GM19239 (cell line): ENCODE measurements at regions not wholly inside any gene's neighbourhood (a gene's known extent, or its start where the extent isn't known, plus 50 kb on each side); places are given as distances from the start of the nearest gene placed in this dataset.

ENCODE experiments used
- DNase-seq: peaks from one replicate; pipeline ENCODE4 v3.0.0; 2011; ENCODE audit warnings: low spot score; ENCODE audit not compliant: insufficient read length
- FAIRE-seq: peaks from 2 replicates; lab custom pipeline; 2011; peaks lifted over from hg19 to GRCh38; lab: Jason Lieb, UNC

DNA sequence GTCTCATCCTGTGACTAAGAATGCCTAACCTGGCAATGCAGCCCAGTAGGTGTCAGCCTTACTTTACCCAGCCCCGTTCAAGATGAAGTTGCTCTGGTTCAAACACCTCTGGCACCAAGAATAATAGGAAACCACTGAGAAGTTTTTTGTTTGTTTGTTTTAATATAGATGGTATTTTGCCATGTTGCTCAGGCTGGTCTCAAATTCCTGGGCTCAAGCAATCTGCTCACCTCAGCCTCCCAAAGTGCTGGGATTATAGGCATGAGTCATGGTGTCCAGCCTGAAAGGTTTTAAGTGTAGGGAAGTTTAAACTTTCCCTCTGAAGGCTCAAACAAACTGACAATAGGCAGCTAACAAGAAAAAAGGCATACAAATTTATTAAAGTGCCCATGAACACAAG, 51.2 kb upstream of the ABCC4 start:
- no peak for DNase-seq
- no peak for FAIRE-seq

DNA sequence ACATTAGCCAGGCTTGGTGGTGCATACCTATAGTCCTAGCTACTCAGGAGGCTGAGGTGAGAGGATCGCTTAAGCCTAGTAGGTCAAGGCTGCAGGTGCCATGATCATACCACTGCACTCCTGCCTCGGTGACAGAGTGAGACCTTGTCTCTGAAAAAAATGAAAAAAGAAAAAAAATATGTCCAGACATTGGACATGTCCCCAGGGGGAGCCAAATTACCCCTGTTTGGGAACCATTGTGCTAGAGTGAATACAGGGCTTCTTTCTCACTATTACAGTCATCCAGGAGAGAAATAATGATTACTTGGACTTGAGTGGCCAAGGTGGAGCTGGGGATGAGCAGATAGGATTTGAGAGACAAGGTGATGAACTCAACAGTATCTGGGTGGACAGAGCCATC, 52.9 kb upstream of the ABCC4 start:
- DNase-seq, result no peak
- no peak for FAIRE-seq

DNA sequence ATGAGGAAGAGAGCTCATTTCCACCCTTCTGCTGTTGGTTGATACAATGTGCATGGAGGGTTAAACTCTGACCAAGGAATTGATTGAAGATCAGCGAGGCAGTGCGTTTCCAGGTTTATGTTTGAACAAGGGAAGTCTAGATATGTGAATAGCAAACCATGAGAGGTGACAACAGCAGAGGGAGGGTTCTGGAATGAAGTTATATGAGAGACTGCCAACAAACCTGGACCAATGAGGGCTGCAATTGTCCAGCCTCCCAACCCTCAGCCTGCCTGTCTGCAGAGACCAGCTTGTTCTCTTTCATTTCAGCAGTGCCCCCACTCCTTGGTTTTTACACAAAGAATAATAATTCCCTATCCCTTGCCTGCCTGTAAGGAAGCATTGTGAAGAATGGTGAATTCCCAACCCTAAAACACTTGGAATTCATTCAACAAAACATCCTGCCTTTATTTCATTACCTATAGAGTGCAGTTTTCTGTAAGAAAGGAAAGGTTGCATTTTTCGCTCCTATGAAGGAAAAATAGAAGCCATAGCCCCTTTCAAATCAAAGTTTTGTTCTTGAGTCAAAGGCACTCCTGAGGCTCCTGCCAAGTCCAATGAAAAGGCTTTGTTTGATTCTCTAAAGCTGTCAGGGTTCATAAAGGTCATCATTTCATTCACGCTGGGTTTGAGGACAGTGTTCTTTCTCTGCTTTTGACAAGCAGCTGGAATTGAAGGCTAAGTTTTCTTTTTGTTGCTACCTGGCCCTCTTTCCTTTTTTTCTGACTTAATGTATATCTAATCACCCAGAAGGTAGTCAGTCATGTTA, 53.6 kb upstream of the ABCC4 start:
- no peak for FAIRE-seq
- no peak for DNase-seq

DNA sequence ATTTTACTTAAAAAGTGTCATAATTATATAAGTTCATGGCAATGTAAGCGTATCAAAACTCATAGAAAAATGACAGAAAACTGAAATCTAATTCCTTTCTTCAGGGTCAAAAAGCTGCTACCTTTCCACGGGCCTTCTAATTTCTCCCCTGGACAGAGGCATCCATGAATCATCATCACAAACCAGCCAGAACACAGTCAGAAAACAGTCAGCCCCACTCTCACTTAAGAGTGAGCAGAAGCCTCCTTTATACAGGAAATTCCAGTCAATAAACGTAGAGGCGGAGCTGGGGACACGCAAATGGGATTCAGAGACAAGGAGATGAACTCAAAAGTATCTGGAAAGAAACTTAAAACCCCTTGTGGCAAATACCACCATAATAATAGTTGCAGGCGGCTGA, 54.2 kb upstream of the ABCC4 start:
- FAIRE-seq (no peak), DNase-seq (no peak)

DNA sequence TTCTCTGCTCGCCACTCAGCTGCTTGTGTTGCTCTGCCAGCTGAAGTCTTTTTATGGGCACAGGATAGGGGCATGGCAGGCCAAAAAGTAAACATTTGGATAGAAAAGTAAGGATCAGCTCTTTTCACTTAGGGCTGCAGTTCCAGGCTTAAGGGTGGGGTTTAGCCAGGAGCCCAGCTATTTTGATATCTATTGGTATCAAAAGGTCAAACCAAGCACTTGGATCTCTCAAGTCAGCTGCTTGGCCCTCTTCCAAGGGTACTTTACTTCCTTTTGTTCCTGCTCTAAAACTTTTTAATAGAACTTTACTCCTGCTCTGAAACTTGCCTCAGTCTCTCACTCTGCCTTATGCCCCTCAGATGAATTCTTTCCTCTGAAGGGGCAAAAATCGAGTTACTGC, 55.7 kb upstream of the ABCC4 start:
- FAIRE-seq (no peak), DNase-seq (no peak)

DNA sequence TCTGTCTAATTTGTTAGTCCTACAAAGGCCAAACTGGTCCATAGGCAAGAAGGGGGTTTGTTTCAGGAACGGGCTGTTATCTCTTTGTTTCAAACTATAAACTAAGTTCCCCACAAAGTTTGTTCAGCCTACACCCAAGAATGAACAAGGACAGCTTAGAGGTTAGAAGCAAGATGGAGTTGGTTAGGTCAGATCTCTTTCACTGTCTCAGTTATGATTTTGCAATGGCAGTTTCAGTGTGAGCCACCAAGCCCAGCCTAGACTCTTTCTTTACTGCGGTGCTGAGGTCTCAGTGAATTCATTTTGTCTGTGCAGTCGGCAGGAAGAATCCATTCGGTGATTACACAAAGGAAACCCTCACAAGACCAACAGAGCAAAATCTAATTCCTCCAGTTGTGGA, 56.6 kb upstream of the ABCC4 start:
- FAIRE-seq, result no peak
- no peak for DNase-seq

- FAIRE-seq (no peak), DNase-seq (no peak)
These were observed 58.8 kb upstream of the ABCC4 start for GRCh38 chr13:95360052-95360451.

DNA sequence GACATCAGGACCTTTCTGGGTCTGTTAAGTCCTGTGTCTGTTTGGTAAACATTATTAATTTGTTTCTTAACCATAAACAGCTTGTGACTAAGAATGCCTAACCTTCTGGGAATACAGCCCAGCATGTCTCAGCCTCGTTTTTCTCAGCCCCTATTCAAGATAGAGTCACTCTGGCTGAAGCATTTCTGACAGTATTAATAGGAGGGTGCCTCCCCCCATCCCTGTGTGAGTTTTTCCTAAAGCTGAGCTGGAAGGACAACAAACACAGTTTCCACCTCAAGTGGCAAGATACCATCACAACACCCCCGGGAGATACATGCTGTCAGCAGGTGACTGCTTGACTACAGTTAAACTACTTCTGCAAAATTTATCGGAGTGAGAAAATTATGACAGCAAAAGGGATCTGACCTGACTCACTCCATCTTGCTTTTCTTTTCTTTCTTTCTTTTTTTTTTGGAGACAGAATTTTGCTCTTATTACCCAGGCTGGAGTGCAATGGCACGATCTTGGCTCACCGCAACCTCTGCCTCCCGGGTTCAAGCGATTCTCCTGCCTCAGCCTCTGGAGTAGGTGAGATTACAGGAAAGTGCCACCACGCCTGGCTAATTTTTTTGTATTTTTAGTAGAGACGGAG, 59.3 kb upstream of the ABCC4 start:
- FAIRE-seq, result no peak
- DNase-seq, result no peak

- no peak for DNase-seq
- FAIRE-seq, result no peak
These were observed 60.4 kb upstream of the ABCC4 start for GRCh38 chr13:95361686-95362085.

GRCh38 chr13:95362666-95363065, 61.4 kb upstream of the ABCC4 start:
- FAIRE-seq, result no peak

GRCh38 chr13:95367309-95367843, 66.1 kb upstream of the ABCC4 start:
- FAIRE-seq (no peak), DNase-seq (no peak)

More at GRCh38 chr13:95362666-95363065, 61.4 kb upstream of the ABCC4 start:
- DNase-seq, result no peak

DNA sequence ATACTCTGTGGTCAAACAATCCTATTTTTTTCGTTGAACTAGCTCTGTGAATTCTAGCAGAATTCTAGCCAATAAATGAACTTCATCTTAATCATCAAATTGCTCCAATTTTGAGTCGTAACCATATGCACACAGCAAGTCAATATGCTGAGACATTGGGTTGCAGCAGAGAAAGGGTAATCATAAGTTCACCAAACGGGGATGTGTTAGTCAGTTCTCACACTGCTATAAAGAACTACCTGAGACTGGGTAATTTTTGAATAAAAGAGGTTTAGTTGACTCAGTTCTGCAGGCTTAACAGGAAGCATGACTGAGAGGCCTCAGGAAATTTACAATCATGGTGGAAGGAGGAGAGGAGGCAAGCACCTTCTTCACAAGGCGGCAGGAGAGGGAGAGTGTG, 67.7 kb upstream of the ABCC4 start:
- DNase-seq (no peak), FAIRE-seq (no peak)

GRCh38 chr13:95375706-95376105, 74.5 kb upstream of the ABCC4 start:
- DNase-seq, result no peak
- FAIRE-seq, result no peak

DNA sequence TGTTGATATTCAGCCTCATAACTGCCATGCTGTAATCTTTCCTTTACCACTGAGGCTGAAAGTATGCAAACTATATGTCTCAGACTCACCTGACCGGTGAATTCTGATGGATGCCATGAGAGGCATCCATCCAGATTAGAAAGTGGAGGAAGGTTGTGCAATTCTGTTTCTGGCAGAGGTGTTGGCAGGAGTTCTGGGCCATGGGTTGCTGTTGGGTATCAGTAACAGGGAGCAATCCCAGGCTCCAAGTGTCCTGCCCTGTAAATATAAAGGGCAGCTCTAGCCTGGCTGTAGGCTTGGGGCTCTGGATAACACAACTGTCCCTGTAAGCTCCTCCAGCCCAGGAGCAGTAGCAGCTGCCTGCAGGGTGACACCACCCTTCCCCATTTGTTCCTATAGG, 77.4 kb upstream of the ABCC4 start:
- no peak for DNase-seq
- FAIRE-seq, result no peak

GRCh38 chr13:95380468-95381211, 79.4 kb upstream of the ABCC4 start:
- DNase-seq, result peak; percentile 59
- peak; percentile 92 for FAIRE-seq

- no peak for DNase-seq
- no peak for FAIRE-seq
These were observed 79.9 kb upstream of the ABCC4 start for GRCh38 chr13:95381212-95381527.

DNA sequence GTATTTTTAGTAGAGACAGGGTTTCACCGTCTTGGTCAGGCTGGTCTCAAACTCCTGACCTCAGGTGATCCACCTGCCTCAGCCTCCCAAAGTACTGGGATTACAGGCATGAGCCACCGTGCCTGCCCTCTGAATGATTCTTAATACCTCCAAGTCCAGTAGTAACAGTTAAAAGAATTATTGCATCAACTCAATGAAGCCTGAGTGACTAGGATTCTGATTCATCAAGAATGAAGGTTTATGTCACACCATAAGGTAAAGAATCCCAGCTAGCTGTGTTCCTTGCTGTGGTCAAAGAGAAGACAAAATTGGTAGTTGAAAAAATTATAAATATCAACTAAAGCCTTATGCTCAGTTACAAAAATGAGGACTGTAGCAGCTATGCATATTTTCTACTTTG, 81.2 kb upstream of the ABCC4 start:
- DNase-seq (no peak), FAIRE-seq (no peak)

DNA sequence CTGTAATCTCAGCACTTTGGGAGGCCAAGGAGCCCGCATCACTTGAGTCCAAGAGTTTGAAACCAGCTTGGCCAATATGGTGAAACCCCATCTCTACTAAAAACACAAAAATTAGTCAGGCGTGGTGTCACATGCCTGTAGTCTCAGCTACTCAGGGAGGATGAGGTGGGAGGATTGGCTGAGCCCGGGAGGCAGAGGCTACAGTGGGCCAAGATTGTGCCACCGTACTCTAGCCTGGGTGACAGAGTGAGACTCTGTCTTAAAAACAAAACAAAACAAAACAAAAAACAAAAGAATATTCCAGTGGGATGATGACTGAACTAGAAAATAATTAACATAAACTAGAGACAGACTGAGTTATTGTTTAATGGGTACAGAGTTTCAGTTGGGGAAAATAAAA, 81.7 kb upstream of the ABCC4 start:
- FAIRE-seq (peak; percentile 53), DNase-seq (no peak)

GRCh38 chr13:95385373-95385772, 84.1 kb upstream of the ABCC4 start:
- no peak for DNase-seq
- no peak for FAIRE-seq

- peak; percentile 23 for FAIRE-seq
These were observed 84.5 kb upstream of the ABCC4 start for GRCh38 chr13:95385798-95386197.

DNA sequence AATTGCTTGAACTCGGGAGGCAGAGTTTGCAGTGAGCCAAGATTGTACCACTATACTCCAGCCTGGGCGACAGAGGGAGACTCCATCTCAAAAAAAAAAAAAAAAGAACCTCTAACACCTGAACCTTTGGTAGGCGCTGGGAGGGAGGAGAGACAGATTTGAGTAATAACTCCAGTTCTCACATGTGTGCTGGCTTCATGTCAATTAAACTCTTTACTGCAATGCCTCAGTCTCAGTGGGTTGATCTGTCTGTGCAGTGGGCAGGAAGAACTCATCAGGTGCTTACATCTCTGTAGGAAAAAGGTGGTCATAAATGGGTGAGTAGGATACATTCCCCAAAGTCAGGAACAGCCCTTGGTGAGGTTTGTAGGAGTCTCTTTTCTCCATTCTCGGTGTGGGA, 85.1 kb upstream of the ABCC4 start:
- FAIRE-seq (peak; percentile 4), DNase-seq (no peak)

More at GRCh38 chr13:95385798-95386197, 84.5 kb upstream of the ABCC4 start:
- no peak for DNase-seq
